GM18858 (cell line): ENCODE measurements at regions not wholly inside any gene's neighbourhood (a gene's known extent, or its start where the extent isn't known, plus 50 kb on each side); places are given as distances from the start of the nearest gene placed in this dataset.
"Not testable (repeated sequence)": the region's sequence is repeated elsewhere in the genome, so short reads cannot be mapped to it uniquely, and the experiment has no call there.

Source experiments
- ATAC-seq: cut with Tn5 transposase; IDR thresholded peaks from one replicate; pipeline ENCODE4 v1.9.1; 2021; ENCODE audit not compliant: unreplicated experiment

DNA sequence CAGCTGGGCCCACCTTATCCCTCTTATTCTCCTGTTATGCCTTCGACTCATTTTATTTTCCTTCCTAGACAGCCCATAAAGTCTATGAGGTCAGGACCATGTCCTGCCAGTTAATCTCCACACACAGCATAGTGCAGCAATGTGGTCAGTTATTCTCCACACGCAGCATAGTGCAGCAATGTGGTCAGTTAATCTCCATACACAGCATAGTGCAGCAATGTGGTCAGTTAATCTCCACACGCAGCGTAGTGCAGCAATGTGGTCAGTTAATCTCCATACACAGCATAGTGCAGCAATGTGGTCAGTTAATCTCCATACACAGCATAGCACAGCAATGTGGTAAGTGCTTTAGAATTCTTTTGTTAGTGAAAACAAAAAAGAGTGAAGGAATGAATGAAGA, 77.8 kb downstream of the TEX36 start:
- ATAC-seq = no peak

DNA sequence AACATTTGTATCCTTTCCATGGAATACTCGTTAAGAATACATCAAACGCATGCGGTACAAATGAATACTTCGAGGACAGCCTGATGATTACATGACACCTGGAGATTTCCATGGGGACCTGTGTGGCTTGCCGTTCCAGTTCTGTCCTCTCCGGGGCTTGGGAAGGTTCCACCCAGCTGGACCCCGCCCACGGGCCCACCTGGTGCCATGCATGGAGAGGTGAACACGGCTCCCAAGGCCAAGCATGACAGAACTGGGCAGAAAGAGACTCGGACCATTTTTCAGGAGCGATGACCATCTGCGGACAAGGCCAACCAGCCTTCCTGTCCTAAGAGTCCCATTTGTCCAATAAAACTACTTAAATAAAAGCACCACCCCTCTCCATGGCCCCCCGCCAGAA, 80.1 kb downstream of the TEX36 start:
- no peak for ATAC-seq

DNA sequence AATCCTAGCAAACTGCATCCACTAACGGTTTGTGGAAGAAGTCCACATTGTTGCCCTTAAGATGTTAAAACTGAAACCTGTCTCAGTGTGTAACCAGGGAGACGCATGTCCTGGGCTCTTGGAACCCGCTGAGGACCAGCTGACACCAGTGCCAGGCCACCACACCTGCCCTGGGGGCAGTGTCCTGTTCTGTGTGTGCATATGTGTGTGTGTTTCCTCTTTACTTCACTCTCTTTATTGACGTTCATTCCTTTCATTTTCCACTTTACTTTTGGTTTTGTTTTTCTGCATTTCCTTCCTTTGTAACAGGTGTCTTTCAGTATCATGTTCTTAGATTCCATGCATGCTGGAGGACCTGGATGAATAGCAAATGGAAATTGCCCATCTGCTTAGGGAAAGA, 83.8 kb downstream of the TEX36 start:
- no peak for ATAC-seq

DNA sequence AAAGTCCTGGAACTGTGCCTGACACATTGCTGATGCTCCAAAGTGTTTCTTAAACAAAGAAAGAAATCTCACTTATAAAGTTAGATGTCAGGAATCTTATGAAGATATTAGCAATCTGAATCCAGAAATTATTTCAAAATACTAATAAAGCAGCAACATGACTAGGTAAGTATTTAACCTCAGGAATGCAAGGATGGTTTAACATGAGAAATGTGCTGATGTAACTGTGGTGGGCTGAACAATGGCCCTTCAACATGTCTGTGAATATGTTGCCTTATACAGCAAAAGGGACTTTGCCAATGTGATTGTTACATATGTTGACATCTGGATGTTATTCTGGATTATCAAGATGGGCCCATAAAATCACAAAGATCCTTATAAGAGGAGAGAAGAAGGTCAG, 87.1 kb downstream of the TEX36 start:
- no peak for ATAC-seq

DNA sequence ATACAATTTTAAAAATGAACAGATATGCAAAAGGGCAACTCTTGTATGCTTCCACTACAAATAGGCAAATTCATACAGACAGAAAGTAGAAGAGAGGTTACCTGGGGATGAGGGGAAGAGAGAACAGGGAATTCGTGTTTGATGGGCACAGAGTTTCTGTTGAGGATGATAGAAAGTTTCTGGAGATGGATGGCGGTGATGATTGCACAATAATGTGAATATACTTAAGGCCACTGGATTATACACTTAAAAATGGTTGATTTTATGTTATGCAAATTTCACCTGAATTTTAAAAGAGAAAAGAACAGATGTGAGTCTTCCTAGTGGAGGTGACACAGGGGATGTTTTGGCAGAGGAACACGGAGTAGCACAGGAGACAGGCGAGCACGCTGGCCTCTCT, 89.3 kb downstream of the TEX36 start:
- no peak for ATAC-seq

DNA sequence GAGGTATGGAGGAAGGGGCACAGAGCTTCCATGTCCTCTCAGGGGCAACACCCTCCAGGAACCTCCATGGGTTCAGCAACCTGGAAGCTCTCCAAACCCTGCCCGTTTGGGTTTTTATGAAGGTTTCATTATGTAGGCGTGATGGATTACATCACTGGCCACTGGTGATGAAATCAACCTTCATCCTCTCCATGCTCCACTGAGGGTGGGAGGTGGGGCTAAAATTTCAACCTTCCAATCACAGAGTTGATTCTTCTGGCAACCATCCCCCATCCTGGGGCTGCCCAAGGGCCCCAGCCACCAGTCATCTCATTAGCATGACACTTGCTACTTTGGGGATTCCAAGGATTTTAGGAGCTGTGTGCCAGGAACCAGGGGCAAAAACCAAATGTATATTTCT, 90.1 kb downstream of the TEX36 start:
- no peak for ATAC-seq

DNA sequence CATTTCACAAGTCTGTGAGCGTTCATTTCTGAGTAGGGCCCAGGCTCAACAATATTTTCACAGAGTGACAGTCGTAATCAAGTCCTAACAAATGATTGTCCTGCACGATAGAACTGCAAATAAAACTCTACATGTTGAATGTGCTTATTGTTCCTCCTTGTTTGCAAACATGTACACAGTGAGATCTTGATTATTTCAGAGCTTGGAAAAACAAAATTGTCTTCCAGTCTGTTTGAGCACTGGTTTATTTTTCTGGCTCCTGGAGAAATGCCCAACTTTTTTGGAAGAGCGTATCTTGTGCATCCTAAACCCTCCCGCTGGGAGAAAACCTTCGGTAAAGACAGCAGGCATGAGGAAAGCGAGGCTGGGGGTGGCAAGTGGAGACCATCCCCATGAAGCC, 91.1 kb downstream of the TEX36 start:
- no peak for ATAC-seq

DNA sequence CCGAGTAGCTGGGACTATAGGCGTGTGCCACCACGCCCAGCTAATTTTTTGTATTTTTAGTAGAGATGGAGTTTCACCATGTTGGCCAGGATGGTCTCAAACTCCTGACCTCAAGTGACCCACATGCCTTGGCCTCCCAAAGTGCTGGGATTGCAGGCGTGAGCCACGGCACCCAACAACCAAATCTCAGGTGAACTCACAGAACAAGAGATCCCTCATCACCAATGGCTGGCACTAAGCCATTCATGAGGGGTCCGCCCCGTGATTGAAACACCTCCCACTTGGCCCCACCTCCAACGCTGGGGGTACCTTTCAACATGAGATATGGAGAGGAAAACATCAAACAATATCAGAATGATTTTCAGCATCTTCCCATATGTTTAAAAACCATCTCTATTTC, 94.2 kb downstream of the TEX36 start:
- ATAC-seq = not testable (repeated sequence)

DNA sequence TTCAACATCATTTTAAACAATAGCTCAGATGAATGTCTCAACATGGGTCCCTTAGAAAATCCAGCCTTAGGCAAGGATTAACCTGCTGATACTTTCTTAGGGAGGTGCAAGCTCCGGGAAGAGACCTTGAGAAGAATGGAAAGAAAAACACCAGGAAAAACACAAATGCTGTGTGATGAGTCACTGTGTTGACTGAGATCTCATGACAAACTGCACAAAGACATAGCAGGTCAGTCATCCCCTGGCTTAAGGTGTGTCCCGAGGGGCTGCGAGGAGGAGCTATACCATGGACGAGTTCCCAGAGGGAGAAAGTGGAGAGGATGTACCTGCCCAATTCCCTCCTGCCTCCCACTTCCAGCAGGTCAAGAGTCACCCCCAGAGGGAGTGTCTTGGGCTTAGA, 98.0 kb downstream of the TEX36 start:
- ATAC-seq = no peak

DNA sequence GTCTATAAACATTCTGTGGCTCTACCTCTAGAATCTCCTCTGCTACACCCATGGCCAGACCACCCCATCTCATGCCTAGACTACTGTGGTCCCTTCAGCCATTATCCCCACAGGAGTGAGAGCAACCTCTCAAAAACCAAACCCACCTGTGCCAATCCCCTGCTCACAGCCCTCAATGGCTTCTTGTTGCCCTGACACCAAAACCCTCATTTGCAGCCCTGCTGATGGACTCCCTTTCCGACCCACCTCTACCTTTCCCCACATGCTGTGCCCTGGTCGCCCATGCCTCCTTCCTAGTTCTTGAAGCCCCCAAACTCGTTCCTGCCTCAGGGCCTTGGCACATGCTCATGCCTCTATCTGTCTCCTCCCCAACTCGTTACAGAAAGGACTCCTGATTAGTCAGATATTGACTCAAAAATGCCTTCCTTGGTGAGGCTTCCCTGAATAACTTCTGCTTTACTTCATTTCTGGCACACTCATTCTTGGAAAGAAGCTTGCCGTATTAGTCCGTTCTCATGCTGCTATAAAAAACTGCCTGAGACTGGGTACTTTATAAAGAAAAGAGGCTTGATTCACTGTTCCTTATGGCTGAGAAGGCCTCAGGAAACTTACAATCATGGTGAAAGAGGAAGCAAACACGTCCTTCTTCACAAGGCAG, 104.2 kb downstream of the TEX36 start:
- no peak for ATAC-seq

DNA sequence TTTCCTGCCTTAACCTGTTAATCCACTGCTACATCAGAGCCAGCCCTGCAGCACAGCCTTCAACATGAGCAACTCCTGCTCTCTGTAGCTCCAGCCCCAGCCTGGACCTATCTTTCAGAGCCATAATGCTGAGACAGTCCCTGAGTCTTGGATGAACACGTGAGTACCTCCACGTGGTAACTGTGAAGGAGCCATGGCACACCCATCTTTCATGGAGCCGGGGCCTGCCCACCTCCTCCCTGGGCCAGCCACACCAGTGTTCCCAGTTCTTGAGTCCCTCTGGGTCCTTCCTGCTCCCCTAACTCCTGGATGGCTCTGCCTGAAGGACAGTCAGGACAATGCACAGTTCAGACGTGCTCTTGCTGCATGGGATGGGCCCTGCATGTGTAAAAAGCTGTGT, 107.1 kb downstream of the TEX36 start:
- ATAC-seq = no peak

DNA sequence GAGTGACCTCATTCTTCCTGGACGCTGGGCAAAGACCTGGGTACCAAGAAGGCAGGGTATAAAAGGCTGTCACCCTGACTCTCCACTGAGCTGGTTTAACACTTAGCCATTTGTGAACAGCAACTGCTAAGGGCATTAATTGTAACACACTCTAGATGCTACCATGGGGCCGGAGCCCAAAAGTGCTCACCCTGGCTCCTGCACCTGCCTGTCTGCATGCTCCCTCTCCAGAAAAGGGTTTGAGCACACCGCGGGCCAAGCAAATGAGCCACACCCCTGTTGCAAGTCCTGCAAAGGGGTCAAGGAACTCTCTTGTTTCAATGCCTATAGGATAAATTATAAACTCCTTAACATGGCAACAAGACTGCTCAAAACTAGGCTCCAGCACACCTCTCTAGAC, 114.8 kb downstream of the TEX36 start:
- no peak for ATAC-seq

DNA sequence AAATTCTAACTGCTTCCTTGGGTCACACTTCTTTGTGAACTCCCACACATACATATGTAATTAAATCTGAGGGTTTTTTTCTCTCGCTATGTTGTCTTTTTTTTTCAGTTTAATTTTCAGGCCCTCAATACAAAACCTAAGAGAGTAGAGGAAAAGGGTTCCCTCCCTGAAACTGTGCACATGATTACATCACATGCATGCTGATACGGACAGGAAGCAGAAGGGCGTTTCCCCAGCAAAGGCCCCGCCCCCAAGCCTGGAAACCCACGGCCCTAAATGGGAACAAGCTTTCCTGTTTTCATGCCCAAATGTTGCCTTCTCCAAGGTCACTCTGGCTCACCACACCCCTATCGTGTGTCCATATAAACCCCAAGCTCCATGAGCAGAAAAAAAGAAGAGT, 115.4 kb downstream of the TEX36 start:
- ATAC-seq = no peak

DNA sequence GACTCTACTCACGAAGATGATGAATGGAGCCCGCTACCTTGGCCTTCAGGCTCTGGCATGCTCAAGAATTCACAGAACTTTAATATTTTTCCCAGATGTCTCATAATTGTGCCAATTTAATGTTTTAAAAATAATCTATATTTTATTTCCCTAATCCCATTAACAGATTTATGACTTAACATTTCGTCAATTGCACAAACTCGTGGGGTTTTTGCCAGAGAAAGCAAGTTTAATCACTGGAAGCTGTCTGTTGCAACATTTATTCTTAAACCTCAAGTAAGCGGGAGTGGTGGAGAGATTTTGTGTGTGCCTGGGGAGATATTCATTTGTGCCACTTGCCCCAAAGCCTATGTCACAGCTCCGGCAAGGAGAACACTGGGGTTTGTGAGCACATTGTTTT, 117.9 kb downstream of the TEX36 start:
- no peak for ATAC-seq

DNA sequence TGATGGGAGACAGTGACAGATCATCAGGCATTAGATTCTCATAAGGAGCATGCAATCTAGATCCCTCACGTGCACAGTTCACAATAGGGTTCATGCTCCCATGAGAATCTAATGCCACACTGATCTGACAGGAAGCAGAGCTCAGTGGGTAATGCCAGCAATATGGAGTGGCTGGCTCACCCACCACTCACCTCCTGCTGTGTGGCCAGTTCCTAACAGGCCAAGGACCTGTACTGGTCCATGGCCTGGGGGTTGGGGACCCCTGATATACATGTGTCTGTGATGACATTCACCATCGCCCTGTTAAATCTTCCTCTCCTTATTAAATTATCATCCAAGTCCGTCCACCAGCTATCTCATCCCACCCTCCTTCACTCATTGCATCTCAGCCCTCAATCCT, 118.4 kb downstream of the TEX36 start:
- no peak for ATAC-seq

DNA sequence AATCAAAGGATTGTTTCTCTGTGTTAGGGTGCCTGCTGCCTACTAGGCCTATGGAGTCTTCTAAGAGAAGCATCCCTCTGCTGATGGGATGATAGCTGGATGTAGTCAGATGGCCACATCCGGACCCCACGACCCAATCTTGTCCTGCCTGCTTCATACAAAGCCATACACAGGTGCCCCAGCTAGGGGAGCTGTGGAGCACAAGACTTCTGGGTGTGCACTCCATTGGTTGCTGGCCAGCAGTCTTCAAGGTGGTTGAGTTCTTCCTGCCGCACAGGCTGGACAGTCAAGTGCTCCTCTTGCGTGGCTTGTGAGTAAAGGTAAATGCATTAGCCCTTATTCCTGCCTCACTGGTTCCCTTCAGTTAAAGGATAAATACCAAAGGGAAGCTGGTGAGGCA, 120.2 kb downstream of the TEX36 start:
- ATAC-seq = no peak

DNA sequence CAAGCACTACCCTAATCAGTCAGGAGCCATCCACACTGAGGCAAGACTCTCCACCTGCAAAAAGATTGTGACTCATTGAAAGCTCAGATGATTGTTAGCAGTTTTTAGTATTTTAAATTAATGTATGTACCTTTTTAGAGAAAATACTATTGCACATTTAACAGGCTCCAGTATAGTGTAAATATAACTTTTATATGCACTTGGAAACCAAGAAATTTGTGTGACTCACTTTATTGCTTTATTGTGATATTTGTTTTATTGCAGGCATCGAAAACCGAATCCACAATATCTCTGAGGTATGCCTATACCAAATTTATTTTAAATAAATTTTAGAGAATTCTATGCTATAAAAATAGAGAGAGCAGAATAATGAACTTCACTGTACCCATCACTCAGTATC, 122.0 kb downstream of the TEX36 start:
- ATAC-seq = no peak

DNA sequence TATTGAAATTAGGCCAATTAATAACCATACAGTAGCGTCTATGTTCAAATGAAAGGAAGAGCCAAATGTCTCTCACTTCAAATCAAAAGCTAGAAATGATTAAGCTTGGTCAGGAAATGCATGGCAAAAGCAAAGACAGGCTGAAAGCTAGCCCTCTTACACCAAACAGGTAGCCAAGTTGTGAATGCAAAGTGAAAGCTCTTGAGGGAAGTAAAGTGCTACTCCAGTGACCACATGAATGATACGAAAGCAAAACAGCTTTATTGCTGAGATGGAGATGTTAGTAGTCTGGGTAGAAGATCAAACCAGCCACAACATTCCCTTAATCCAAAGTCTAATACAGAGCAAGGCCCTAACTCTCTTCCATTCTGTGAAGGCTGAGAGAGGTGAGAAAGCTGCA, 123.8 kb downstream of the TEX36 start:
- ATAC-seq = peak; percentile 89

DNA sequence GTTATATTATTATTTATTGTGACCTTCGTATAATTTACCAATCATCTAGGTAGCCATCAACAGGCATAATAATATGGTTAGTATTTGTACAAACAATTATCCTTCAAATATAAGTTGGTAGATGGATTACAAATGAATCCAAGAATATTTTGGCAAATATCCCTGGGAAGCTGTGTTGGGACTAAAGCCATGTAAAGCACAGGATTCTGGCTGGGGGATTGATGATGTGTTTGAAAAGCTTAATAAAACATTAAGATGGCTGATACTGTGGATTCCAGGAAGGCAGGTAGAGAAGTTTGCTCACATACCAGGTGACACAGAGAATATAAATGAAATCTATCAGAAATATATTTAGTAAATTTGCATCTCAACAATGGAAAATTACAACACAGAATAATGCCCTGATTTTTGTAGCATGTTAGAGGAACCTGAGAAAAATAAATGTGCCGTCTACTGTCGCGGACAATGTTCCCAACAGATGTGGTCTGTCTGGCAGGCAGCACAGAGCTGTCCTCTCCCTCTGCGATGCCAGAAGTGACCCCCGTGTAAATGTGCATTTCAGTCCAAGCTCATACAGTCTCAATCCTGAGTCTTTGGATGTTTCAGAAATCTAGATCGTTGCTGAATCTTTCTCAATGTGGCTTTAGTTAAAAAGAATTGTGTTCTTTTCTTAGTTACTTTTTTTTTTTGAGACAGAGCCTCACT, 125.0 kb downstream of the TEX36 start:
- no peak for ATAC-seq

DNA sequence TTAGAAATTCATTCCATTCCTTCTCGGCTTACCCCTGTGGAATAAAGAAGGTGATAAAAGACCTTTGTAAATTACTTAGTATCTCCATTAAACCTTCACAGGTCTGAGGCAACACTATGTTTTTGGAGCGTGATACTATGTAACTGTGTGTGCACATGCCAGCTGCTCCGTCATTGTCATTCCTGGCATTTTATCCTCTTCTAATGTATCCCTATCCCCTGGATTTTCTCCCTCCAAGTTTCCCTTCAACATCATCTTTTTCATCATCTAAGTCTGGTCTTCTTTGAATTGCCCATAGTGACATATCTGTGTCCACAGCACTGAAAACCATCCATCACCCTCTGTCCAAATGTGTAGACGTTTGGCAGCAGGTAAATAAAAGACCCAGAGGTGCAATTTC, 125.7 kb downstream of the TEX36 start:
- ATAC-seq = no peak

DNA sequence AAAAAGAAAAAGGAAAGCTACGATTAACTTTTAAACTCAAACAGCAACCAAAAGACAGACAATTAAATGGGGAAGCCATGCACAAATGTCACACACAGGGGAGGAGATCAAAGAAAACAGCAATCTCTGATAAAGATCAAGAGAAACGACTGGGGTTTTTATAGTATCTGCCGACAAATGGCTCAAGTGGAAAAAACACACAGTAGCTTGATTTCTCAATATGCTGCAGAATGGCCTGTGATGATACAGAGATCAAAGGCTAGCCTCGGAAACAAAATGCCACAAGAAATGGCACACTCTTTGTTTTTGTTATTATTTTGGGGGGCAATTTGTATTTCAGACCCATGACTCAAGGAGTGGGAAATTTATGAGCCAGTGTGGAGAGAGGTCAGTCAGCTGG, 126.1 kb downstream of the TEX36 start:
- ATAC-seq = no peak

DNA sequence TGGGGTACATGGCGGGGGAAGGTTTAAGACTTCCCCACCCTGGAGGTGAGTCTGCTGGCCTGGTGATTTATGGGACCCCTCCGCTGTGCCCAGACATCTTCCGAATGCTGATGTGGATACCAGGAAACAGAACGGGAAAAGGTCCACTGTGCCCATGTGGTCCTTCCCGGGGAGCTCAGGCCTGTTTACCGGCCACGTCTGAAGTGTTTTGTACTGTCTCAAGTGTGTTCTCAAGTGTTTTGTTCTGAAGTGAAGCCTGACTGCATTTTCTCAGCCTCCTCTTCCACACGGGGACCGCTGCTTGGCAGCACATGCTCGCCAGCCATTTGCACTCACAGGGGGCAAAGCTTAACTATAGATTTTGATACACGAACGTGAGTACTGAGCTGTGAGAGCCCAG, 127.2 kb downstream of the TEX36 start:
- ATAC-seq = no peak

DNA sequence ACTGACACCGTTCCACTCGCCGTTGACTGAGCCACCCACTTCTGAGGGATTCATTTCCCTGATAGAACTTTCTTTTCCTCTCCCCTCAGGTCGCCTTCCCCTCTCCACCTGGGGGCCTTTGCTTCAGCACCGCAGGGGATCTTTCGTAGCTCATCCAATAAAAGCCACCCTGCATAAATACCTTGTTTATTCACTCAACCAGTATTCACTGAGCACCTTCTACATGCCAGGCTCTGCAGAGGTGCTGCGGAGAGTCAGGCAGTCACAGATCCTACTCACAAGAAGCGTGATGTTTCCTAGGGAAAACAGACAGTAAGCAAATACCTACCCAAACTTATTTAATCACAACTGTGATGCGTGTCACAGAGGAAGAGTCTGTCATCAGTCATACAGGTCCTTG, 127.7 kb downstream of the TEX36 start:
- ATAC-seq = no peak
